GM04504 (cell line): ENCODE measurements at regions not wholly inside any gene's neighbourhood (a gene's known extent, or its start where the extent isn't known, plus 50 kb on each side); places are given as distances from the start of the nearest gene placed in this dataset.
A peak's percentile ranks its signal among the peaks of the same experiment; 100 is the strongest.
"Not testable (repeated sequence)": the region's sequence is repeated elsewhere in the genome, so short reads cannot be mapped to it uniquely, and the experiment has no call there.

Experiments
- DNase-seq: peaks from one replicate; pipeline ENCODE4 v3.0.0-alpha.2; 2012; ENCODE audit warnings: low read depth

DNA sequence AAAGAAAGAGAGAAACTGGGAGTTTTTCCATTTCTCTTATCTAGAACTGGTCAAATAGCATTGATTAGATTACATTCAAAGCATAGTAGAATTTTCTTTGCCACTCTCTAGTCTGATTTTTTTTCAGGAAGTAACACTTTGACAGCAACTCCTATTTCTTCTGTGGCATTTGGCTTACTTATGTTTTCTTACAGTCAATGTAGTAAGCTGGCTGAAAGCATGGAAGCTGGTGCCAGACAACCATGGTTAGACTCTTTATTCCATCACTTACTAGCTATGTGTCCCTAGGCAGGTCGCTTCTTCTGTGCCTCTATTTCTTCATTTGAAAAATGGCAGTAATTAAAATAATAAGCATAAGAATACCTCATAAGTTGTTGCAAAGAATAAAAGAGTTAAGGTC, 54.2 kb upstream of the OPRM1 start:
- DNase-seq = no peak

DNA sequence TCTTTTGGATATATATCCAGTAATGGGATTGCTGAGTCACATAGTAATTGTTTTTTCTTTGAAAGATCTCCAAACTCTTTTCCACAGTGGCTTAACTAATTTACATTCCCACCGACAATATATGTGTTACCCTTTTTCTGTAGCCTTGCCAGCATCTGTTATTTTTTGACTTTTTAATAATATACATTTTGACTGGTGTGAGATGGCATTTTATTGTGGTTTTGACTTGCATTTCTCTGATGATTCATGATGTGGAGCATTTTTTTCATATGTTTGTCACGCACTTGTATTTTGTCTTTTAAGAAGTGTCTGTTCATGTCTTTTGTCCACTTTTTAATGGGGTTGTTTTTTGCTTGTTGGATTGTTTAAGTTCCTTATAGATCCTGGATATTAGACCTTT, 58.9 kb upstream of the OPRM1 start:
- DNase-seq = no peak

DNA sequence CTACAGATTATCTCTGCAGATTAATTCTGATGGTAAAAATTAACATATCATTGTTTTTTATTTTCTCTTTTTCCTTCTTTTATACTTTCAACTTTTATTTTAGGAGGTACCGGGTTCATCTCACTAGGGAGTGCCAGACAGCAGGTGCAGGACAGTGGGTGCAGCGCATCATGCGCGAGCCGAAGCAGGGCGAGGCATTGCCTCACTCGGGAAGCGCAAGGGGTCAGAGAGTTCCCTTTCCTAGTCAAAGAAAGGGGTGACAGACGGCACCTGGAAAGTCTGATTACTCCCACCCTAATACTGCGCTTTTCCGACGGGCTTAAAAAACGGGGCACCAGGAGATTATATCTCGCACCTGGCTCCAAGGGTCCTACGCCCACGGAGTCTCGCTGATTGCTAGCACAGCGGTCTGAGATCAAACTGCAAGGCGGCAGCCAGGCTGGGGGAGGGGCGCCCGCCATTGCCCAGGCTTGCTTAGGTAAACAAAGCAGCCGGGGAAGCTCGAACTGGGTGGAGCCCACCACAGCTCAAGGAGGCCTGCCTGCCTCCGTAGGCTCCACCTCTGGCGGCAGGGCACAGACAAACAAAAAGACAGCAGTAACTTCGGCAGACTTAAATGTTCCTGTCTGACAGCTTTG, 60.0 kb upstream of the OPRM1 start:
- not testable (repeated sequence) for DNase-seq

DNA sequence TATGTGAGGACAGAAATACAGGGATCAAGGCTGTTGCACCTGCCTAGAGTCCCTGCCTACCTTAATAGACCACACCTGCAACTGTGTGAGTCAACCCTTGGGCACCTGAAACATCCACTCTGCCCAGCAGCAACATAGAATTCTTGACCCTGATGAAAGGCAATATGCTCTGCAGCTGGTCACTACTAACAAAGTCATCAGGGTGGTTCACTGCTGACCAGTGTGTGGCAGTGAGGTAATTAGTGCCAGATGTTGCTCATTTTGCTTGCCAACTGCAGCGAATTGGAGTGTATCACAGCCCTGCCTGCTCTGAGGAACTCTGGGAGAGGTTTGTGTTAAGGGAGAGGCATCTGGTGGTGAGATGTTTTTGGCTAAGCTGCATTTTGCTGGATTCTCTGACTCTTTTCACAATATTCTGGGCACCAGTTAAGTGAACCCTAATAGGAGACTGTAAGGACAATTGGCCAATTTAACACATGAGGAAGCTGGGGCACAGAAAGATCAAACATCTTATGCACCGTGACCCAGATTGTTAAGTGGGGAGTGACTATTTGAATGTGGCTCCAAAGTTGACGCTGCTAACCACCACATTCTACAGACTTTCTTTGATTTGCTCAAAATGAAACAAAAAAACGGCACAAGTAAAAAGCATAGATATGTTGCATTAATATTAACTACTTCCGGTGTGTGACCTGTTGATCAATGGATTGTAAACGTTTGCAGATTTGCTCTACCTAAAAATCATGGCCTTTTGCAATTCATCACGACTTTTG, 61.9 kb upstream of the OPRM1 start:
- peak; percentile 3 for DNase-seq

DNA sequence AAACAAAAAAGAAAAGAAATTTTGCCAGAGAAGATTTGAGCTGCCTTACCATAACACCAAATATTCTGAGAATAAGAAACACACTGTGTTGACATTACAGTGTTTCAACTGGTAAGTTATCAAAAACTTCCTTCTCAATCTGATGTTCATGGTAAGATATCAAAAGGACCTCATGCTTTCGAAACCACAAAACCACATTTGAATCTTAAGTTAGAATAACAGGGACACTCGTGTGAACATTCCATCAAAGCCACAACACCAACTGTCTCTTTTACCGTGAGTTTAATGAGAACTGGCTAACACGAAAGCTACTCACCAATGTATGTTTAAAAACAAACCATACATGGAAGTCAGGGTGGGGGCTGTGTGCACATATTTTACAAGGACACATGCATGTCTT, 73.0 kb upstream of the OPRM1 start:
- no peak for DNase-seq

DNA sequence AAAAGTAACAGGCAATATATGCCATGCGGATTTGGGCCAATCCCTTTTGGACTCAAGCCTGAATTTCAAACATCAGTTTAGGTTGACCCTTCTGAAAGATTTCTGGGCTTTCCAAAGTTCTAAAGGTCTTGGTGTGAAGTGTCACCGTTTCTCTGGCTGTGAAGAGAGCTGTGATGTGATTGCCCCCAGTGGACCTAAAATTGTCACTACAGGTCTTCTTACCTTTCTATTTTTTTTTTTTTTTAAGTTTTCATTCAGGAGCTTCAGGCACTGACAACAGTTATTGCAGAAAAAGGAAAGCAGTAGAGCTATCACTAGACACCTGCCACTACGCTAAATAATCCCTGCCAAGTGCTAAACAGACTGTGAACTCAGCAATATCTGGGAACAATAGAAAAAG, 75.7 kb upstream of the OPRM1 start:
- no peak for DNase-seq

DNA sequence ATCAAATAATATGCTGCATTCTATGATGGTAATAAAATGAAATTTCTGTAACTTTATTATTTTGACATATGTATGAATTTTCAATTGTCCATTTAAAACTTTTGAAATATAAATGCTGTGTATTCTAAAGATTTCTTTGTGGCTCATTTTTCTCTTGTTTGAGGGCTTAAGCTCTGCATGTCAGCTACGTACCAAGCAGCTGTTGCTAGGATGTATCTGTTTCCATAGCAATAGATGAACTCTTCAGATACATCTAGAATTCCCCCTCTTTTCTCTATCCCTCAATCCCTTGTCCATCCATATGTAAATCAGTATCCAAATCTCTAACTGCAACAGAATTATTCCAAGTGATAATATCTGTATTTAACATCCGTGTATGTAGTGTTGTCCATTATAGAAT, 76.5 kb upstream of the OPRM1 start:
- no peak for DNase-seq

DNA sequence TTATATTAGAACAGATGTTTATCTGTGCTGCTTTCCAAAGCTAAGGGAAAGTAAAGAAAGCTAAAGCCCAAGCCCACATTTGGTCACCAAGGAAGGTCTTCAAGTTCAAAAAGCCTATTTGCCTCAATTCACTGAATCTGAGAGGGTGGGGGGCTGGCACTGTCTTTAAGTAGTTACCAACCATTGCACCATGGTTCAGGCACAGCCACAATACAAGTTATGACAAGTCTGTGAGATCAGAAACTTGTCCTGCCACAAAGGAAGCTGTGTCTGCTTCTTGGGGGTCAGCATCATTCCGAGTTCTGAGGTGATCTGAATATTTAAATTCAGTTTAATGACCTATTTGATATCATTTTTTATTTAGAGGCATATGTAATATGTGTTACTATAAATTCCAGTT, 78.3 kb upstream of the OPRM1 start:
- no peak for DNase-seq

DNA sequence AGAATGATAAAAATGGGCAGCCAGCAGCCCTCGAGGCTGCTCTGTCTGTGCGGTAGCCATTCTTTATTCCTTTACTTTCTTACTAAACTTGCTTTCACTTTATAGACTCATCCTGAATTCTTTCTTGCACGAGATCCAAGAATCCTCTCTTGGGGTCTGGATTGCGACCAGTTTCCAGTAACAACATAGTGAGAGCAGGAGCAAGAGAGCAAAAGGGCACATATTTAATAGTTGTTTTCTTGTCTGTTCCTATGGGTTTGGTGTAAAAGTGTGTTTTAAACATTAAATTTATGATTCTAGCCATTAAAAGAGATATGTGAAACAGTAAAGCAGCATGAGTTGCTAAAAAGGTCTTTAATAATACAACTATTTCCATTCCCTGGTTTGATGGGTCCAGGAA, 78.8 kb upstream of the OPRM1 start:
- DNase-seq = no peak

DNA sequence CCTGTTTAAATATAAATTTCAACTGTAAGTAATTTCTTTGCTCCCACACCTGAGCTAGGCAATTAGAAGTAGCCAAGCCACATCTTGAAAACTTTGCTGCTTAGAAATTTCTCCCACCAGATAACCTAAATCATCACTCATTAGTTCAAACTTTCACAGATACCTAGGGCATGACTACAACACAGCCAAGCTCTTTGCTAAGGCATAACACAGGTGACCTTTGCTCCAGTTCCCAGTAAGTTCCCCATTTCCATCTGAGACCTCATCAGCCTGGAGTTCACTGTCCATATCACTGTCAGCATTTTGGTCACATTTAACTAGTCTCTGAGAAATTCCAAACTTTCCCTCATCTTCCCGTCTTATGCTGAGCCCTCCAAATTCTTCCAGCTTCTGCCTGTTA, 79.8 kb upstream of the OPRM1 start:
- no peak for DNase-seq

DNA sequence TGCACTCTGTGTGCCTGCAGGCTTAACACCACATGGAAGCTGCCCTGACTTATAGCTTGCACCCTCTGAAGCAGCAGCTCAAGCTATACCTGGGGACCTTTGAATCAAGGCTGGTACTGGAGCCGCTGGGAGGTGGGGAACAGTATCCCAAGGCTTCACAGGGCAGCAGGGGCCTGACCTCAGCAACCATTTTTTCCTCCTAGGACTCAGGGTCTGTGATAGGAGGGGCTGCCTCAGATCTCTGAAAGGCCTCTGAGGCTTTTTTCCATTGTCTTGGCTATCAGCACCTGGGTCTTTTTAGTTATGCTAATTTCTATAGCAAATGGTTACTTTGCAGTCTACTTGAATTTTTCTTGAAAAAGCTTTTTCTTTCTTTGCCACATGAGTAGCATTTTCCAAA, 80.2 kb upstream of the OPRM1 start:
- DNase-seq = no peak

DNA sequence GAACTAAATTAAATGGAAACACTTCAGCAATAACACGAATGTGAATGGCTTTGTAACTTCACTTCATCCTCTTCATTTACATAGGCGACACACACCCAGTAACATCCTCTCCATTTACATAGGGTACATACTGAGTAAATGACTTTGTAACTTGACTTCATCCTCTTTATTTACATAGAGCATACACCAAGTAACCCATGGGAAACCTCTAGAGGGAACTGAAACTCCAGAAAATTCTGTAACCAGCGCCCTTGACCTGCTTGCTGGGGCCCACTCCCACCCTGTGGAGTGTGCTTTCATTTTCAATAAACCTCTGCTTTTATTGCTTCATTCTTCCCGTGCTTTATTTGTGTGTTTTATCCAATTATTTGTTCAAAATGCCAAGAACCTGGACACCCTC, 81.6 kb upstream of the OPRM1 start:
- DNase-seq = no peak

DNA sequence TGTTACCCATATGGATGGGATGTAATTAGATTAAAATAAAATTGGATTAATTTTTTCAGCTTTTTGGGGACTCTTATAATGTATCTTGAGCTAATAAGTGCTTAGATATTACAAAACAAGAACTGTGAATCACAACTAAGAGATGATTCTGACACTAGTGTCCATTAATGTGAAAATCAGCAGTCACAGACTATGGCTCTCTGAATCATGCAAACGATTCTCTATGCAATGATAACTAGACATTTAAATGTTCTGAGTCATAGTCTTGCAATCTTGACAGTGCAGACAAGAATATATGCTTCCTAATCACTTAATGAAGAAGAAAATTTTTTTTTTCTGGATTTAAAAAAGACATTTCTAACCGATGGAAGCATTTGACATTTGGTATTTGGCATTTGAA, 82.2 kb upstream of the OPRM1 start:
- DNase-seq = no peak

DNA sequence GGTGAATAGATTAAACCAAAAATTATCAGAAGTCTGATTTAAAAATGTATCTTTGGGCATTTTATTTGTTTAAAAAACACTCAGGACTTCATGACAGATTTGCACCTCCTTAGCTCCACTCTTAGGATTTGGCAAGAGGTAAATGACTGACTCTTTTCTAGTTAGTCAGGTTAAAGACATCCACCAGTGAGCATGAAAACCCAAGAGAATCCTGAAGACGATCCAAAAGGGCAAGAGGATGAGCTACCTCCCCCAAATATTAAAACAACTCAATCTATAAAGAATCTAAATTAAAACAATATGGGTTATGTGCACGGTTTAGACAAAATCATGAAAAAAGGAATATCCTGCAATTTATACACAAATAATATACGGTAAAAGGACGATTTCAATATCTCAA, 89.4 kb upstream of the OPRM1 start:
- DNase-seq = no peak

DNA sequence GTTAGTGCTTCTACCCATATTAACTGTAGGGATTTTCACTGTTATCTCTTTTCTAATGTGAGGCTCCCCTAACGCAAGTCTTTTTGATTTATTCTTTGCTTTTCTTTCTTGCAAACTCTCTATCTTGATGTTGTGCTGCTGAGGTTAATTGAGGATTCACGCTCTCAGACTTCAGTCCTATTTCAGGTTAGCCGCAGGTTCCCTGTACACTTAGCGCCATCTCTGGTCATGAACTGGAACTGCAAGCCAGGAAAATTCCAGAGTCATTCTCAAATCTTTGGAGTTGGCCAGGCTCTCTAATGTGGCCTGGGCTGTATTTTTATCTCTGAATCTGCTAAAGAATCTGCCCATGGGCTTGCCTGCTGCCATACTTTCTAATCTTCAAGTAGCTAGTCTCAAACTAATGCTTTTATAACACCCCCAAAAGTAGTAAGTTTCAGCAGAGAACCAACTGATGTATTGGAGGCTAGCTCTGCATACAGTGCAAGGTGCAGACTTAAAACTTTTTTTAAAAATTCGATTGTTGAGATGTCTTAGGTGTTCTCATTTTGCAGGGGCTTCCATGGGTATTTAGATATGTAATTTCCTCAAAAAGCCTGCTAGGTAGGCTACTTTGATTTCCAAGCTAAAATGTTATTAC, 91.1 kb upstream of the OPRM1 start:
- DNase-seq = no peak

DNA sequence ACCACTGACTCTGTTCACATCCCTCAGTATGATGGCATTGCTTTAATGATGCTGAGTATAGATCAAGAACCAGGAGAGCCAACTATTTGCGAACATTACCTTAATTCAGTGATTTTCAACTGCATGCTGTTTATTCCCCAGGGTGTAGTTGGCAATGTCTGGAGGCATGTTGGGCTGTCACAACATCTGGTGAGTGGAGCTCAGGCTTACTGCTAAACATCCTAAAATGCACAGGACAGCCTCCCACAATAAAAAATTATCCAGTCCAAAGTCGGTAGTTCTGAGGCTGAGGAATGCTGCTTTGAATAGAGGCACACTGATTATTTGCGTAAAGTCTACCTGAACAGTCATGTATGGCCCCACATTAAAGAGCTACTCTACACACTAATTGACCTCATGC, 94.8 kb upstream of the OPRM1 start:
- DNase-seq = no peak

DNA sequence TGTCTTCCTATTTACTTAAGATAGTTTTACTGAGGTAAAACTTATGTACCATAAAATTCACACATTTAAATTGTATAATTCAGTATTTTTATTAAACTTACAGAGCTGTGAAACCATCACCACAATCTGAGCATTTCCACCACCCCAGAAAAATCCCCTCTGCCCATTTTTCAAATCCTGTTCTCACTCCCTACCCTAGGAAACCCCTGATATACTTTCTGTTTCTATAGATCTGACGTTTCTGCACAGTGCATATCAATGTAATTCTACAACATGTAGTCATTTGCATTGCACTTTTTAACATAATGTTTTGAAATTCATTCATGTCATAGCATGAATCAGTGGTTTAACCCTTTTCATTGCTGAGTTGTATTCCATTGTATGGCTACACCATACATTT, 96.7 kb upstream of the OPRM1 start:
- DNase-seq = no peak

DNA sequence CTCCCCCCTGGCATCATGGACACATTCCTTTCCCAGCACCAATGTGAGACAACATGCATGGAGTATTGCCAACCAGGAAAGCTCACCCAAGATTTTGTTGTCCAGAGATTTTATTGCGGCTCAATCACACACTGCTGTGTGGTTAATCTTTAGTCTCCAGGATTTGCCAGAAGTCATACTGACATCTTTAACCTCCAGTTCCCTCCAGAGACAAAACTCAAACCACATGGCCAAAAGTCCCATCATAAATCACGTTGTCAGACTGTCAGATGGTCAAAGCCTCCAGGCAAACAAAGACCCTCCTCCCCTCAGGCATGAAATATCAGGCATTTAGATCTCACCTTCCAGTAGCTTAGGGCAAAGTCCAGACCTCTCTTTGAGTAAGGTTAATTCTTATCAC, 97.3 kb upstream of the OPRM1 start:
- no peak for DNase-seq

DNA sequence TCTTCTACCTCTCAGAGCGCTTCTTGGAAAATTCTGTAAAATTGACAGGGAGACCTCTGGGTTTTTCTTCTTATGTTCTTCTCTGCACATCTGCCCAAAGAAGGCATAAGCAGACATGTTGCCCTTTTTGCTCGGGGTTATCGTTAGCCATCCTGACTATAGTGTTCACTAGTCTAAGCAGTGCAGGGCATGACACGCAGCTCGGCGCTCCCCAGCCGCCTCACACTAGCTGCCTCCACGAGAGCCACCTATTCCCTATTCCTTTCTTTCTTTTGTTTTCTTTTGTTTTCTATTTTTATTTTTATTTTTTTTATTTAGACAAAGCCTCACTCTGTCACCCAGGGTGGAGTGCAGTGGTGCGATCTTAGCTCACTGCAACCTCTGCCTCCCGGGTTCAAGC, 100.2 kb upstream of the OPRM1 start:
- no peak for DNase-seq

DNA sequence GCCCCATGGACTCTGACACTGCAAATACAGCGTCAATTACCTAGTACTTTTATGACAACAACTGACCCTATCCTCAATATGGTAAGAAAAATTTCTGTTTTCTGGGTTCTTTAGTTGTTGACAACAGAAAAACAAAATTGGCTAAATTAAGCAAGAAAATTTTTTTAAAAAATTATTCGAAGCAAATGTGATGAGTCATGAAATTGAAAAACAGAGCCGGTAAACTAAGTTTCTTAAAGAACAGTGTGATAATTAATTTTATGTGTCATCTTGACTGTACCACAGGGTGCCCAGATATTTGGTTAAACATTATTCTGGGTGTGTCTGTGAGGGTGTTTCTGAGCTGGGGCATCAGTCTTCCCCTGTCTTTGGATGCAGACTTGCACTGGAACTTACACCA, 107.6 kb upstream of the OPRM1 start:
- DNase-seq = no peak

DNA sequence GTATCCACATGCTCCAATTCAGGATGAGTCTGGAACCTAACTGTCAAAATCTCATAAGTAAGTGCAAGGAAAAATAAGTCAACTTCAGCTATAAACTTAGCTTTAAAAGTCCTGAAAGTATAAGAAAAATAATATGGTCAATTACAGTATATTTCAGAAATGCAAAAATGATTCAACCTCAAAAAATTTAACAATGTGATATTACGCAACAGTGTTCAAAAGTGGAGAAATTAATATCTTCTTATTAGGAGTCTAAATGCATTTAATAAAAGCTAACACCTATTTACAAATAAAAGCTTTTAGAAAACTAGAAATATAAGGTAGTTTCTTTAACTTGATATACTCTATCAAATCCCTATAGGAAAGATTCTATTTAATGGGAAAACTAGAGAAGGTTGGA, 111.2 kb upstream of the OPRM1 start:
- DNase-seq = no peak

DNA sequence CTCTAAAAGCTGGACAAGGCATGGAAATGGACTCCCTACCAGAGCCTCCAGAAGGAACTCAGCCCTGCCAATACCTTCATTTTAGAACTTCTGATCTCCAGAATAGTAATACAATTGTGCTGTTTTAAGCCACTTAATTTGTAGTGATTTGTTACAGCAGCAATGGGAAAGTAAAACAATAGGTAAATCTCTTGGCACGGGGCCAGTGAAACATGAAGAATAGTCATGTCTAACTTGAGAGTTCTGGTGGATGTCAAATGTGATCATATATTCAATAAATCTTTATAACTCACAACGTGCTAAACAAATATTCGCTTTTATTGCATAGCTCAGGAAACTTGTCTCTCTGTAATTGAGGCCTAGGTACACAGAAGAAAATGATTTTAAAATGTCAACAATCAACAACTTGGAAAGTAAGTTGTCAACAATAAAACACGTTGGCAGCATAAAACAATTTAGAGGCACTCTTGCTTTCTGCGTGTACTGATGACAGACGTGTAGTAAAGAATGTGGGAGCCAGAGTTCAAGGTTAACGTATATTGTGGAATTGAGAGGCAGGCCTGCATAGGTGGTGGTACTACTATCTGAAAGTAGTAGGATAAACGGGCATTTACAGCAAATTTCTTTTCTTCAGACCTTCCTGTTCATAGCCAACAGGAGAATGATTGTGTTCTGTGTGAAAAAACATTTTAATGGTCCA, 140.5 kb upstream of the OPRM1 start:
- DNase-seq = no peak

DNA sequence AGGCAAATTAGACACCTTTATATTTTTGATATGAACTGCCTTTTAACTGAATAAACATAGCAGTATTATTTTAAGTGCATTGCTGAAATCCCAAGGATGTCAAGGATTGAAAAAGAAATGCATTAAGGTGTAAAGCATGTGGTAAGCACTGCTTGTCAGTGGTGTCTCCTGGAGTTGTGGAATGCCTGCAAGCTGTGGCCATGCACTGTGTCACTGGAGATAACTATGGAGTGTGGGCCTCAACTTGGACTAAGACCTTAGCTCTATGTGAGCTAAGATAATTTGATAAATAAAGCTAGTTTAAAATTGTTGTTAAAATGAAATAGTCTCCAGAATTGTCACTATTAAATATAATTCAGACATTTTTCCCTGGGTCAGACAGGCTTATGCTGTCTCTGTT, 156.6 kb upstream of the OPRM1 start:
- no peak for DNase-seq
